Upper lobe of right lung (tissue), 1 donor: ENCODE measurements at regions not wholly inside any gene's neighbourhood (a gene's known extent, or its start where the extent isn't known, plus 50 kb on each side); places are given as distances from the start of the nearest gene placed in this dataset.

Source experiments
- ATAC-seq: fragments of 200-7000 bp; cut with Tn5 transposase; one replicate; pipeline ENCODE4 v1.9.1; 2020; ENCODE audit warnings: mild to moderate bottlenecking, moderate library complexity
- DNase-seq: peaks from one replicate; pipeline ENCODE4 v3.0.0-alpha.2; 2020
- H3K27ac ChIP-seq: fragments of 200-600 bp; one replicate; pipeline ENCODE4 v1.8.0; 2022
- H3K27me3 ChIP-seq: fragments of 200-600 bp; one replicate; pipeline ENCODE4 v1.8.0; 2022; ENCODE audit warnings: mild to moderate bottlenecking
- H3K36me3 ChIP-seq: fragments of 200-600 bp; one replicate; pipeline ENCODE4 v1.8.0; 2022
- H3K4me1 ChIP-seq: fragments of 200-600 bp; one replicate; pipeline ENCODE4 v1.8.0; 2022
- H3K4me3 ChIP-seq: fragments of 200-600 bp; one replicate; pipeline ENCODE4 v1.8.0; 2022; ENCODE audit warnings: mild to moderate bottlenecking
- H3K9me3 ChIP-seq: fragments of 200-600 bp; one replicate; pipeline ENCODE4 v1.8.0; 2022
- CTCF ChIP-seq: fragments of 200-600 bp; IDR thresholded peaks from one replicate; pipeline ENCODE4 v1.8.0; 2022; ENCODE audit warnings: antibody characterized with exemption
- intact Hi-C: fragments of 100-400 bp; cut with DNase I; formaldehyde crosslinking; loops from one replicate; pipeline ENCODE4 v1.11.0; 2022
- donor health status: DM: no; HTN: yes; CAD: no; lungs with severe emphysema.

- Histone ChIP-seq H3K27ac (no peak overlapping the region), H3K4me1 (no peaks in the 10 kb centered on the region), H3K36me3 (no peaks in the 10 kb centered on the region), H3K9me3 (no peaks in the 10 kb centered on the region), H3K4me3 (no peak overlapping the region), H3K27me3 (no peaks in the 10 kb centered on the region)
- no peak for DNase-seq
- no peak for TF ChIP-seq CTCF
- intact Hi-C loops = no loop called here
- ATAC-seq = no peak
Observed at GRCh38 chr4:77375866-77376607, 219.0 kb downstream of the CCNG2 start.

GRCh38 chr4:77376788-77377460 lies 219.9 kb downstream of the CCNG2 start:
- Histone ChIP-seq H3K4me1 (no peaks in the 10 kb centered on the region), H3K4me3 (no peak overlapping the region), H3K36me3 (no peaks in the 10 kb centered on the region), H3K27ac (no peak overlapping the region), H3K9me3 (no peaks in the 10 kb centered on the region), H3K27me3 (no peaks in the 10 kb centered on the region)
- DNase-seq (no peak), ATAC-seq (no peak)
- intact Hi-C loops = no loop called here
- TF ChIP-seq CTCF = no peak

- TF ChIP-seq CTCF = no peak
- Histone ChIP-seq H3K27me3 (no peaks in the 10 kb centered on the region), H3K4me3 (no peak overlapping the region), H3K27ac (no peak overlapping the region), H3K9me3 (no peaks in the 10 kb centered on the region), H3K4me1 (no peaks in the 10 kb centered on the region), H3K36me3 (no peaks in the 10 kb centered on the region)
- intact Hi-C loops = loop anchor here (10.0 kb wide), 1 partner anchor 231 kb away; no protein-coding TSS in a partner anchor
- DNase-seq (no peak), ATAC-seq (no peak)
Observed at GRCh38 chr4:77384094-77384493, 221.5 kb upstream of the CXCL13 start.

- Histone ChIP-seq H3K27me3 (no peaks in the 10 kb centered on the region), H3K36me3 (no peaks in the 10 kb centered on the region), H3K4me1 (no peaks in the 10 kb centered on the region), H3K9me3 (no peaks in the 10 kb centered on the region), H3K4me3 (no peak overlapping the region), H3K27ac (no peak overlapping the region)
- no peak for DNase-seq
- intact Hi-C loops = loop anchor here (10.0 kb wide), 1 partner anchor 229 kb away; no protein-coding TSS in a partner anchor
- TF ChIP-seq CTCF = peak; percentile 80
- ATAC-seq = peak; percentile 89
Observed at GRCh38 chr4:77385124-77385969, 220.3 kb upstream of the CXCL13 start.

- ATAC-seq = no peak
- Histone ChIP-seq H3K4me3 (no peak overlapping the region), H3K27me3 (no peaks in the 10 kb centered on the region), H3K9me3 (no peaks in the 10 kb centered on the region), H3K27ac (no peak overlapping the region), H3K4me1 (no peaks in the 10 kb centered on the region), H3K36me3 (no peaks in the 10 kb centered on the region)
- no peak for DNase-seq
- intact Hi-C loops = no loop called here
- no peak for TF ChIP-seq CTCF
Observed at GRCh38 chr4:77393996-77394395, 211.6 kb upstream of the CXCL13 start.
